ENCODE measurements at regions not wholly inside any gene's neighbourhood (a gene's known extent, or its start where the extent isn't known, plus 50 kb on each side); places are given as distances from the start of the nearest gene placed in this dataset.
"Not testable (repeated sequence)": the region's sequence is repeated elsewhere in the genome, so short reads cannot be mapped to it uniquely, and the experiment has no call there.

- no peak for DNase-seq (ENCODE audit: low spot score)
These were observed 95.1 kb downstream of the RPAP3 start for GRCh38 chr12:47610686-47611252.

GRCh38 chr12:47609806-47610205 lies 96.0 kb downstream of the RPAP3 start:
- no peak for DNase-seq (ENCODE audit: low spot score)

DNA sequence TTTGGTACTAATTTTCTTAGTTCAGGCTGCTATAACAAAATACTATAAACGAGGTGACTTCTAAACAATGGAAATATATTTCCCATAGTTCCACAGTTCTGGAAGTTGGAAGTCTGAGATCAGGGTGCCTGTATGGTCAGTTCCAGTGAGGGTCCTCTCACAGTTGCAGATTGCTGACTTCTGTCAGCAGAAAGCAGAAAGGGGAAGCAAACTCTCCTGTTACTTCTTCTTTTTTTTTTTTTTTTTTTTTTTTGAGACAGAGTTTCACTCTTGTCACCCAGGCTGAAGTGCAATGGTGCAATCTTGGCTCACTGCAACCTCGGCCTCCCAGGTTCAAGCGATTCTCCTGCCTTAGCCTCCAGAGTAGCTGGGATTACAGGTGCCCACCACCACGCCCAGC lies 97.2 kb downstream of the RPAP3 start:
- DNase-seq (ENCODE audit: low spot score), result not testable (repeated sequence)

DNA sequence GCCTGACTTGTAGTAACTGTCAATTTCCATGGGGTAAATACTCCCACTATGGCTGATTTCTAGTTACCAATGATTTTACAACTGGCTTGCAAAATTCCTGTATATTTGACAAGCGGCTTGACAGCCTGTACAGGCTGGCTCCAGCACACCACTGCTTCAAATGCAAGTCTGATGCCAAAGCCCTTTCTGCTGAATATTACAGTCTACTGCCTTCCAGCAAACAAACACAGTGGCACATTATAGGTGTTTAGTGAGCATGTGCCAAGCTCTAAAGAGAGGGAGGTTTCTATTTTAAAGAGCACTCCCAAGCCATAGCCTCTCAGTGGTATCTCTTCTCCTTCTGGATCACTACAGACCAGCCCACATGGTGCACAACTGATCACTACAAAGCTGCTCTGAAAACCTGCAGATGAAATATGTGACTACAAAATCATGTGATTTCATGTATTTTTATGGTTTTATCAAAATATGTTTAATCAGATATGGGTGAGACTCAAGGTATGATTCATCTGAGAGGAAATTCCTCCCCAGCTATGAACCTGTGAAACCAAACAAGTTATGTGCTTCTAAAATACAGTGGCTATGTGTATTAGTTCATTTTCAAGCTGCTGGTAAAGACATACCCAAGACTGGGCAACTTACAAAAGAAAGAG lies 101.5 kb downstream of the RPAP3 start:
- DNase-seq (ENCODE audit: low spot score), result no peak

GRCh38 chr12:47602949-47603558 lies 102.8 kb downstream of the RPAP3 start:
- no peak for DNase-seq (ENCODE audit: low spot score)

DNA sequence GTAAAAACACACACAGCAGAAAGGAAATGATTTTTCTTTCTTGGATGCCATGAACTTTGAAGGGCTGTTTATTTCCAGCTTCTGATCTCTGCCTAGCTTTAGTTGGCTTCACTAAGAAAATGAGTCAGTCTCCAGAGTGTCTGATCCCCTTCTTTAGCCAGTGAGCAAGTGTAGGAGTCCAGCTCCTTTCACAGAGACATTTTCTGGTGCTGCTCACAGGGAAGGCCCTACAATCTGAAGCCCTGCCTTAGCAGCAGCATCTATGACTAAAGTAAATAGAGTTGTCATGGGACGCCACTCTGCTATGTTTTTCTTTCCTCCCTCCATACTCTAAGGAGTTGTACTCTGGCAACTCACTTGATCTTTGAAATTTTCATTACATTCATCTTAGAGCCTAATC lies 103.5 kb downstream of the RPAP3 start:
- DNase-seq (ENCODE audit: low spot score), result no peak

- DNase-seq (ENCODE audit: low spot score), result no peak
These were observed 104.8 kb downstream of the RPAP3 start for GRCh38 chr12:47601071-47601470.

GRCh38 chr12:47591795-47592194 lies 114.0 kb downstream of the RPAP3 start:
- DNase-seq (ENCODE audit: low spot score), result no peak

- DNase-seq (ENCODE audit: low spot score), result no peak
These were observed 114.5 kb downstream of the RPAP3 start for GRCh38 chr12:47591361-47591791.

DNA sequence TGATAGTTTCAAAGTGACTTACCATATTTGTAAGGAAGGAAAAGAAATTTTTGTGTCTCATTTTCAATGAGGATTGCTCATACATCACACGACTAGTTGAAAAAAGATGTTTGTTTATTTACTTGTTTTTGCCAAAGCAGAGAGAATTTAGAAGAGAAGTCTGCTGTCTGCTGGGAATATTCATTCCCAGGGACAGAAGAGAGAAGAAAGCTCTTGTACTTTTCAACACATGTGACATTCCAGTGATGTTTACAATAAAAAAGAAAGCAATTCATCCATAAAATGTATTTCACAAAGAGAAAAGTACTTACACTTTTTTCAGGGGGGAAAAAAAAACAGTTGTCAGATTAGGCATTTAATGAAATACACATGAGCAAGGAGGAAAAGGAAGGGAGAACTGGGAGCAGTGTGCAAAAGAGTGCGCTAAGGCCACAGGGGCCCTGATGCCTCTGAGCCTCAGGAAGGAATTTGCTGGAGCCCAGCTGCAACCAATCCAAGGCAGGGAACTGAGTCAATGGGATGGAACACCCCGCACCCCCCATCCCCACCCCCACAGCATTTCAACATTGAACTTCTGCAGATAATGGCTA lies 115.0 kb downstream of the RPAP3 start:
- no peak for DNase-seq (ENCODE audit: low spot score)

GRCh38 chr12:47586952-47587669 lies 118.7 kb downstream of the RPAP3 start:
- no peak for DNase-seq (ENCODE audit: low spot score)

- DNase-seq (ENCODE audit: low spot score), result no peak
These were observed 120.3 kb downstream of the RPAP3 start for GRCh38 chr12:47585507-47585906.

DNA sequence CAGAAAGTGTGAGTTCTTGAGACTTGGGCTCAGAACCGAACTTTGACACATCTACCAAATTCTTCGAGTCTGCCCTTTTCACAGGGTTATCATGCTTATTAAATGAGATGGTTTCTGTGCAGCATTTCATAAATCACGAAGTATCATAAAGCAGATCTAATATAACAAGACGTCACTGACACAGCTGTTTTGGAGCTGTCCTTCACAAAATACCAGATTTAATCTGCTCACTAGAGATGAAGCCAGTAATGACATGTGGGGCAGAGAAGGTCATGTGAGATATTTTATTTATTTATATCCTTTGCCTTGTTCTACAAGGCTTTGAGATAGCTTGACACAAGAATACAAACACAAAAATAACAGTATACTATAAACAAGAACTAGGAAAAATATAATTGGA lies 127.0 kb downstream of the RPAP3 start:
- no peak for DNase-seq (ENCODE audit: low spot score)

- no peak for DNase-seq (ENCODE audit: low spot score)
These were observed 128.4 kb downstream of the RPAP3 start for GRCh38 chr12:47577206-47577989.

DNA sequence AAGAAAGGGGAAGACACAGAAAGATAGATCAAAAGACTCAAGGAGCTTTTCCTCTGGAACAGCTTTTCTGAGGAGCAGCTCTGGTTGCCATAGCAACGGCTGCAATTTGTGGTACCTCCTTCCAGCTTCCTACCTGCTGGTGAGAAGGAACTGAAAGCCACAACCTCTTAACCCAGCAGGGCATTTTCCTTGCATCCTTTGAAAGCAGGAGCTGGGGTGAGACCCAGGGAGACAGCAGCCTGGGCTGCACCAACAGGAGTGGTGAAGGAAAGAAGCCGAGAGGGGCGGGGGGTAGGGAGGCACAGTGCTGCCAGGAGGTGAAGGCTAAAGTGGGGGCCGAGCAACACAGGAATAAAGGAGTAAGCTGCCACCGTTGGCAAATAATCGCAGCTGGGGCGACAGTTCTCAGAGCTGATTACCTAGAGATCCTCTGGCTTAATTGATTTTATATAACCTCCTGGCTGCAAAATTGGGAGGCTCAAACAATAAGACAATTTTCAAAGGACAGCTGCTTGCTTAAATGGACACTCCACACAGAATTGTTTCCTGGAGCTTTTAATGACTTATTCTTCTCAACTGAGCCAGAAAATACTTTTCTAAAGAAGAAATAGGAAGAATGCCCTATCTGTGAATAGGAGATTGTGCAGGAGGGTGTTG lies 129.4 kb downstream of the RPAP3 start:
- peak; percentile 78 for DNase-seq (ENCODE audit: low spot score)

DNA sequence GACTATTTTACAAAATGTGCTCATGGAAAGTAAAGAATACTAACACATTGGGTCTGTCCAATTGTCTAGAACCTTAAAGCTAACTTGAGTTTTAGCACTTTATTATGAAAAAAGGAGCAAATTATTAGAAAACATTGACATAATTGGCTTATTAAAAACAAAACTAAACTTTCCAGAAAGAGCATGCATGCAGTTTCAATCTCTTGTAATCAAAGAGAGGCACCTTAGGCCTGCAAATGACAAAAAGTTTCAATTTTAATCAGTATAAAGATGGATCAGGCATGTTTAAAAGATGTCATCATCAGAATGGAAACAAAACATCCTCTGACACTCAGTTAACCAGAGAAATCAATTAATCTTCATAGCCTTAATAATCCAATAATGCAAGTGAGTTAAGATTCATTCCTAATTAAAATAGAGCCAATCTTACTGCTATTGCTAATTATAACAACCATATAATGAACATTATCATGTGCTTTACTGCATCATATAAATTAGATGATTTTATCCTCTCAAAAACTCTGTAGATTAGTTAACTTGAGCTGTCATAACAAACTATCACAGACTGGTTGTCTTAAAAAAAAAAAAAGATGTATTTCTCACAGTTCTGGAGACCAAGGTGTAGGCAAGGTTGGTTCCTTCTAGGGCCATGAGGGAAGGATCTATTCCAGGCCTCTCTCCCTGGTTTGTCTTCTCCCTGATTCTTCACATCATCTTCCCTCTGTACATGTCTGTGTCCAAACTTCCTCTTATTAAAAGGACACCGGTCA lies 131.4 kb downstream of the RPAP3 start:
- DNase-seq (ENCODE audit: low spot score), result no peak

GRCh38 chr12:47573146-47573659 lies 132.6 kb downstream of the RPAP3 start:
- no peak for DNase-seq (ENCODE audit: low spot score)

GRCh38 chr12:47570151-47570550 lies 135.7 kb downstream of the RPAP3 start:
- peak; percentile 34 for DNase-seq (ENCODE audit: low spot score)

- DNase-seq (ENCODE audit: low spot score), result peak; percentile 16
These were observed 143.6 kb downstream of the RPAP3 start for GRCh38 chr12:47562201-47562600.

DNA sequence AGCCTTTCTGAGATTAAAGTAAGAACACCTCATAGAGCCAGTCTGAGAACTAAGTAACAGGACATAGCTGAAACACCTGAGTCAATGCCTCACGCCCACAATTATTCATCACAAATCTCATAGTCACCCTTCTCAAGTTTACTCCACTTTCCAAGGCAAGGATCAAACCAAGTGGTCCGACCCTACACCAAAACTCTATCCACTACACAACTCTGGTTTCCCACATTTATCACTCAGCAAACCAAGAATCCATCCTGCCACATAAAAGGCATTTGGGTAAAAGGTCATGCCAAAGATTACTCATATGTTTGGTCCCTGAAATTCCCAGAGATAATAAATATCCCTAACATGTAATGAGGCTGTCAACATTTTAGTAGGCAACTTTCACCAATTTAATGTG lies 144.1 kb downstream of the RPAP3 start:
- DNase-seq (ENCODE audit: low spot score), result no peak

Data from ecto neural progenitor cell (in vitro differentiated cells).